Transverse colon (tissue), 4 donors: ENCODE measurements at regions not wholly inside any gene's neighbourhood (a gene's known extent, or its start where the extent isn't known, plus 50 kb on each side); places are given as distances from the start of the nearest gene placed in this dataset.
"Not testable (repeated sequence)": the region's sequence is repeated elsewhere in the genome, so short reads cannot be mapped to it uniquely, and the experiment has no call there.

Source experiments
- DNase-seq: peaks from one replicate; pipeline ENCODE4 v3.0.0-alpha.2; 2019
- H3K27ac ChIP-seq, 4 donors: fragments of 200-600 bp; sonication (generic); 2 replicates each; pipeline ENCODE4 v1.5.1; 2016 to 2018; ENCODE audit warnings: inconsistent platforms in 4 of 4
- H3K27me3 ChIP-seq: fragments of 200-600 bp; sonication (generic); 2 replicates; pipeline ENCODE4 v1.5.1; 2017; ENCODE audit warnings: inconsistent platforms
- H3K36me3 ChIP-seq, 4 donors: fragments of 200-600 bp; sonication (generic); 2 replicates each; pipeline ENCODE4 v1.5.1; 2017 to 2019; ENCODE audit warnings: inconsistent platforms in 4 of 4
- H3K4me1 ChIP-seq, 4 donors: fragments of 200-600 bp; sonication (generic); 2 replicates each; pipeline ENCODE4 v1.5.1; 2017 to 2020; ENCODE audit warnings: inconsistent platforms in 4 of 4
- H3K4me3 ChIP-seq, 4 donors: fragments of 200-600 bp; sonication (generic); 1 replicate in 1 of 4; 2 replicates in 3 of 4; pipeline versions ENCODE4 v1.5.1 to v1.6.1; 2017 to 2019; ENCODE audit warnings: inconsistent platforms in 4 of 4
- H3K9me3 ChIP-seq, 2 donors: fragments of 200-600 bp; sonication (generic); 2 replicates each; pipeline ENCODE4 v1.5.1; 2017 to 2019; ENCODE audit warnings: inconsistent platforms in 2 of 2
- CTCF ChIP-seq, 5 experiments: fragments of 200-600 bp in 3 of 5; fragments of 450-650 bp in 2 of 5; sonication (generic) in 3 of 5; IDR thresholded peaks; 1 replicate in 2 of 5; 2 replicates in 3 of 5; pipeline ENCODE4 v1.5.1; 2016 to 2017; ENCODE audit warnings: antibody characterized with exemption in 5 of 5, inconsistent platforms in 3 of 5, mild to moderate bottlenecking in 2 of 5, moderate library complexity in 1 of 5
- EP300 ChIP-seq: sonication (generic); formaldehyde crosslinking; IDR thresholded peaks from one replicate; pipeline ENCODE4 v1.6.1; 2017; ENCODE audit warnings: antibody characterized with exemption, low read depth
- POLR2A ChIP-seq: fragments of 450-650 bp; IDR thresholded peaks from one replicate; pipeline ENCODE4 v1.6.1; 2016; ENCODE audit warnings: antibody characterized with exemption, mild to moderate bottlenecking, moderate library complexity
- POLR2AphosphoS5 ChIP-seq, 3 donors: sonication (generic); formaldehyde crosslinking; IDR thresholded peaks; one replicate each; pipeline ENCODE4 v1.6.1; 2016; ENCODE audit warnings: antibody characterized with exemption in 3 of 3
- WGBS, 2 donors: methylation state at CpG; one replicate each; pipeline ENCODE4 v1.1.5; 2018; ENCODE audit warnings: low coverage in 1 of 2; 5-methylcytosine and 5-hydroxymethylcytosine counted together
- in situ Hi-C, 4 donors: fragments of 200-750 bp; cut with MboI; loops; one replicate each; pipeline versions ENCODE4 v1.15.0 to v1.15.1; 2017; ENCODE audit warnings: low sequenced_read_pairs in 3 of 4, low pct_ligation_motif_present in 1 of 4, low pct_unique_long_range_greater_than_20kb in 1 of 4
- intact Hi-C: fragments of 100-400 bp; cut with DNase I; formaldehyde crosslinking; loops from one replicate; pipeline ENCODE4 v1.15.1; 2023; ENCODE audit warnings: low total_unique reads

GRCh38 chr21:31589820-31590219 is 69.7 kb upstream of the SOD1 start:
- in situ Hi-C loops (loop anchor here in 3 of 4 donors (10.0 to 25.0 kb wide), 4 partner anchors 253 to 495 kb away; partner anchors contain the start of gene TIAM1 (in 1 of the 3)), intact Hi-C loops (no loop called here)
- H3K4me3 ChIP-seq, result no peak overlapping the region
- no peaks in the 10 kb centered on the region for H3K27me3 ChIP-seq
- H3K27ac ChIP-seq, result no peak overlapping the region
- TF ChIP-seq POLR2AphosphoS5 (IDR thresholded peaks at IDR 0.05) (no peak), EP300 (no peak), CTCF (IDR thresholded peaks at IDR 0.05) (no peak), POLR2A (no peak)
- H3K4me1 ChIP-seq, result no peaks in the 10 kb centered on the region
- no peaks in the 10 kb centered on the region for H3K36me3 ChIP-seq
- 80 to 89% methylated on average over 3 of the region's 3 CpGs for WGBS, 2 donors
- no peaks in the 10 kb centered on the region for H3K9me3 ChIP-seq
- no peak for DNase-seq

- WGBS, 2 donors, result 81 to 83% methylated on average over 6 of the region's 6 CpGs
- no peaks in the 10 kb centered on the region for H3K9me3 ChIP-seq
- no peaks in the 10 kb centered on the region for H3K27me3 ChIP-seq
- H3K27ac ChIP-seq, result no peak overlapping the region
- no peak overlapping the region for H3K4me3 ChIP-seq
- no peaks in the 10 kb centered on the region for H3K4me1 ChIP-seq
- intact Hi-C loops, result no loop called here
- in situ Hi-C loops, result loop anchor here in 3 of 4 donors (10.0 to 25.0 kb wide), 4 partner anchors 249 to 491 kb away; partner anchors contain the start of gene TIAM1 (in 1 of the 3)
- DNase-seq, result no peak
- H3K36me3 ChIP-seq, result no peaks in the 10 kb centered on the region
- TF ChIP-seq CTCF (IDR thresholded peaks at IDR 0.05), result no peak
- no peak for TF ChIP-seq EP300
- no peak for TF ChIP-seq POLR2A
- TF ChIP-seq POLR2AphosphoS5 (IDR thresholded peaks at IDR 0.05), result no peak
Measured at GRCh38 chr21:31586118-31586517, 73.4 kb upstream of the SOD1 start.

GRCh38 chr21:31583937-31584336 is 75.6 kb upstream of the SOD1 start:
- DNase-seq, H3K36me3 ChIP-seq, H3K27ac ChIP-seq, H3K4me1 ChIP-seq, H3K4me3 ChIP-seq, H3K27me3 ChIP-seq, H3K9me3 ChIP-seq: not testable (repeated sequence)
- 65 to 75% methylated on average over 4 to 8 of the region's 9 CpGs for WGBS, 2 donors
- in situ Hi-C loops (loop anchor here (5.0 to 25.0 kb wide), 5 partner anchors 247 to 489 kb away; partner anchors contain the start of gene TIAM1 (in 1 of the 4)), intact Hi-C loops (loop anchor here (5.0 kb wide), 1 partner anchor 387 kb away; no protein-coding TSS in a partner anchor)

GRCh38 chr21:31583498-31583897 is 76.0 kb upstream of the SOD1 start:
- Histone ChIP-seq H3K9me3 (no peaks in the 10 kb centered on the region), H3K4me1 (no peaks in the 10 kb centered on the region), H3K27me3 (no peaks in the 10 kb centered on the region), H3K4me3 (no peak overlapping the region), H3K36me3 (no peaks in the 10 kb centered on the region), H3K27ac (no peak overlapping the region)
- TF ChIP-seq EP300, result no peak
- TF ChIP-seq POLR2AphosphoS5 (IDR thresholded peaks at IDR 0.05), result no peak
- TF ChIP-seq POLR2A, result no peak
- TF ChIP-seq CTCF (IDR thresholded peaks at IDR 0.05), result no peak
- in situ Hi-C loops, result loop anchor here (5.0 to 25.0 kb wide), 5 partner anchors 246 to 489 kb away; partner anchors contain the start of gene TIAM1 (in 1 of the 4)
- intact Hi-C loops, result loop anchor here (5.0 kb wide), 1 partner anchor 386 kb away; no protein-coding TSS in a partner anchor
- WGBS, 2 donors, result 88 to 90% methylated on average over 6 of the region's 6 CpGs
- DNase-seq, result no peak

- in situ Hi-C loops, result loop anchor here (5.0 to 25.0 kb wide), 5 partner anchors 244 to 486 kb away; partner anchors contain the start of gene TIAM1 (in 1 of the 4)
- Histone ChIP-seq H3K36me3 (no peaks in the 10 kb centered on the region), H3K4me1 (no peaks in the 10 kb centered on the region), H3K27ac (no peak overlapping the region), H3K27me3 (no peaks in the 10 kb centered on the region), H3K9me3 (no peaks in the 10 kb centered on the region), H3K4me3 (no peak overlapping the region)
- WGBS, 2 donors, result 0 to 19% methylated on average over 1 to 3 of the region's 3 CpGs
- intact Hi-C loops, result loop anchor here (5.0 kb wide), 1 partner anchor 384 kb away; no protein-coding TSS in a partner anchor
- TF ChIP-seq POLR2AphosphoS5 (IDR thresholded peaks at IDR 0.05) (no peak), CTCF (IDR thresholded peaks at IDR 0.05) (peak; percentile 70 to 81 (median 75))
- peak; percentile 70 for DNase-seq
Measured at GRCh38 chr21:31580866-31581276, 78.6 kb upstream of the SOD1 start.
